ENCODE measurements at regions not wholly inside any gene's neighbourhood (a gene's known extent, or its start where the extent isn't known, plus 50 kb on each side); places are given as distances from the start of the nearest gene placed in this dataset.

DNA sequence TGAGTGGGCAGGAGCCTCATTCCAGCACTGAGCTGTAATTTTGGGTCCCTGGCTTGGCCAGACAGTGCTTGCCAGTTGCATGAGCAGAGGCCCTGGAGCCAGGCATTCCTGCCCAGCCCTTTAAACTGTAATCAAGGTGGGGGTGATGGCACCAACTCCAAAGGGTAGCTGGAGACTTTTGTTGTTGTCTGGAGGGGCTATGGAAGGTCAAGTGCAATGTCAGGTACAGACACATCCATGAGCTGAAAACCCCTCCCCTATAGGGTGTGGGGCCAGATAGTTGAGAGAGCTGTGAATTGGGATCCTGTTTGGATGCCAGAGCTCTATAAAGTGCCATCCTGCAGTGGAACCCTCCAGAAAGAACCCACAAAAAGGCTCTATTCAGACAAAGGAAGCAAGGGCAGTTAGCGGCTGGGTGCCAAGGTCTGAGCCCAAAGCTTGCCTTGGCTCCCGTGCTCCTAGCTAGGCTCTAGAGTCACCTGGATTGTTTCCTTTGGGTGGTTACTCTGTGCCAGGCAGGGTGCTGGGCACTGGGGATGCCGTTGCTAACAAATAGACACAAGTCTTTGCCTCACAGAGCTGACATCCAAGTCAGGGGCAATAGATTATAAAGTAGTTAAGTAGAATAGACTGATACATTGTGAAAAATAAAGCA lies 163.0 kb downstream of the EFNB1 start:
- no peak overlapping the region for H3K27ac ChIP-seq
- H3K27me3 ChIP-seq: no peaks in the 10 kb centered on the region
- no peak for ATAC-seq
- H3K9me3 ChIP-seq: no peaks in the 10 kb centered on the region
- TF ChIP-seq, protein P1, sequence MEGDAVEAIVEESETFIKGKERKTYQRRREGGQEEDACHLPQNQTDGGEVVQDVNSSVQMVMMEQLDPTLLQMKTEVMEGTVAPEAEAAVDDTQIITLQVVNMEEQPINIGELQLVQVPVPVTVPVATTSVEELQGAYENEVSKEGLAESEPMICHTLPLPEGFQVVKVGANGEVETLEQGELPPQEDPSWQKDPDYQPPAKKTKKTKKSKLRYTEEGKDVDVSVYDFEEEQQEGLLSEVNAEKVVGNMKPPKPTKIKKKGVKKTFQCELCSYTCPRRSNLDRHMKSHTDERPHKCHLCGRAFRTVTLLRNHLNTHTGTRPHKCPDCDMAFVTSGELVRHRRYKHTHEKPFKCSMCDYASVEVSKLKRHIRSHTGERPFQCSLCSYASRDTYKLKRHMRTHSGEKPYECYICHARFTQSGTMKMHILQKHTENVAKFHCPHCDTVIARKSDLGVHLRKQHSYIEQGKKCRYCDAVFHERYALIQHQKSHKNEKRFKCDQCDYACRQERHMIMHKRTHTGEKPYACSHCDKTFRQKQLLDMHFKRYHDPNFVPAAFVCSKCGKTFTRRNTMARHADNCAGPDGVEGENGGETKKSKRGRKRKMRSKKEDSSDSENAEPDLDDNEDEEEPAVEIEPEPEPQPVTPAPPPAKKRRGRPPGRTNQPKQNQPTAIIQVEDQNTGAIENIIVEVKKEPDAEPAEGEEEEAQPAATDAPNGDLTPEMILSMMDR (IDR thresholded peaks at IDR 0.05): no peak
- TF ChIP-seq POLR2A (IDR thresholded peaks at IDR 0.05): no peak
- H3K36me3 ChIP-seq: no peaks in the 10 kb centered on the region
- H3K4me1 ChIP-seq: no peaks in the 10 kb centered on the region
- H3K4me3 ChIP-seq: no peak overlapping the region
- intact Hi-C loops (cut with DNase I): no loop called here
- no peak for DNase-seq
- WGBS (ENCODE audit: insufficient coverage, low coverage, low lambda C conversion rate, missing lambda C conversion rate): 51% methylated on average over 3 of the region's 3 CpGs

DNA sequence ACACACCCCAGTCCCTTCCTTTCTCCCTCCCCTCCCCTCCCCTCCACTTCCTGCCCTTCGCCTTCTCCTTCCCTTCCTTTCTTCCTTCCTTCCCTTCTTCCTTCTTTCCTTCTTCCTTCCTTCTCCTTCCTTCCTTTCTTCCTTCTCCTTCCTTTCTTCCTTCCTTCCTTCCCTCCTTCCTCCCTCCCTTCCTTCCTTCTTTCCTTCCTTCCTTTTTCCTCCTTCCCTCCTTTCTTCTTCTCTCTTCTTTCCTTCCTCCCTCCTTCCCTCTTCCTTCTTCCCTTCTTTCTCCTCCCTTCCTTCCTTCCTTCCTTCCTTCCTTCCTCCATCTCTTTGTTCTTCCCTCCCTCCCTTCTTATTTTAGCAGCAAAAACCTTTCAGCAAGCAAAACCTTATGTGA lies 162.1 kb downstream of the EFNB1 start:
- TF ChIP-seq POLR2A (IDR thresholded peaks at IDR 0.05): no peak
- TF ChIP-seq, protein P1 (IDR thresholded peaks at IDR 0.05): no peak
- no peaks in the 10 kb centered on the region for H3K27me3 ChIP-seq
- 56% methylated on average over 1 of the region's 1 CpG for WGBS (ENCODE audit: insufficient coverage, low coverage, low lambda C conversion rate, missing lambda C conversion rate)
- H3K27ac ChIP-seq: no peak overlapping the region
- no peaks in the 10 kb centered on the region for H3K4me1 ChIP-seq
- no peaks in the 10 kb centered on the region for H3K9me3 ChIP-seq
- intact Hi-C loops (cut with DNase I): no loop called here
- DNase-seq (no peak), ATAC-seq (no peak)
- H3K4me3 ChIP-seq: no peak overlapping the region
- no peaks in the 10 kb centered on the region for H3K36me3 ChIP-seq

DNA sequence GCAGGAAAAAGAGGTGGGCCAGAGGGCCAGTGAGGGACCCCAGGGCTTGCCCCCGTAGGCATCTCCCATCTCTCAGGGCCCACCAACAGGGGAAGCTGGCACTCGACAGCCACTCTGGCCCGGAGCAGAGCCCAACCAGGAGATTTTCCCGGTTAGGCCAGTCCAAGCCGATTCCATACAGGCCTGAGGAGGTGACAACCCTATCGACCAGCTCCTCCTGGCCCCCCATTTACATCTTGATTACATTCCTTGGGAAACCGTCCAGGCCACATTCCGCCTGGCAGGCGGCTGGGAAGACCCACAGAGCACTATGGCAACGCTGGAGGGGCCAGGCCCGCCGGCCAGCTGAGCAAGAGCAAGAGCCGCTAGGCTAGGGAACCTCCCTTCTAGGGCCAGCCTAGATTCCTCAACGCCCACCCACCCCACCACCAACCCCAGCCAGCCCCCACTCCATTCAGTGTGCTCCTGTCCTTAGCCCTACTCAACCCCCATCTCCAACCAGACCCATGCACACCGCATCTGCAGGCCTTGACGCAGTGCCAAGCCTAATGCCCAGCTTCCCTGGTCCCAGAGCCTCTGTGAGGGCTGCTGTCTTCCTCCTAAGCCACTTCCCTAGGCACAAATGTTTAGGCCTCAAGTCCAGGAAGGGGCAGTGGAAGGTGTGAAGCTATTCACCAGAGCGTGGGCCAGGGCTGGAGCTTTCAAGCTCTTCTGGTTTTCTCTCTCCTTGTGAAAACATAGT lies 161.2 kb downstream of the EFNB1 start:
- no peaks in the 10 kb centered on the region for H3K27me3 ChIP-seq
- ATAC-seq (peak; percentile 21 to 59 (median 54)), DNase-seq (no peak)
- no peak for TF ChIP-seq POLR2A (IDR thresholded peaks at IDR 0.05)
- TF ChIP-seq, protein P1 (IDR thresholded peaks at IDR 0.05): no peak
- intact Hi-C loops (cut with DNase I): no loop called here
- no peak overlapping the region for H3K27ac ChIP-seq
- H3K36me3 ChIP-seq: no peaks in the 10 kb centered on the region
- WGBS (ENCODE audit: insufficient coverage, low coverage, low lambda C conversion rate, missing lambda C conversion rate): 69% methylated on average over 4 of the region's 17 CpGs
- no peaks in the 10 kb centered on the region for H3K9me3 ChIP-seq
- H3K4me1 ChIP-seq: no peaks in the 10 kb centered on the region
- H3K4me3 ChIP-seq: no peak overlapping the region

DNA sequence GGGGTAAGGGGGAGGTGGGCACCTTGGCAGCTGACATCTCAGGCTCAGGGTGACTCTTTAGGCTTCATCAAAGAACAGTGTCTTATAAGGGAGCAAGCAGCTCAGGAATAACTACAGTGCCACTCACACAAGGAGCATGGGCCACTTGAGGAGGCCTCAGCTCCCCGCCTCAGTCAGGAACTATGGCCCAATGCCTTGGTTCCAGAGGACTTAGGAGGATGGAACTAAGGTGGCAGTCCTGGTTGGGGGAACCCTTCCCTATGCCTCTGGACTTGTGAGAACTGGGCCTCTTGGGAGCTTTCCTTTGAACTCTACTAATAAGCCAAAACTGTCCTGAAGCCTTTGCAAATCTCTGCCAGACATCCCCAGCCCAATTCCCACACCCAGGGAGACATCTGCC lies 160.6 kb downstream of the EFNB1 start:
- WGBS (ENCODE audit: insufficient coverage, low coverage, low lambda C conversion rate, missing lambda C conversion rate): 100% methylated on average over 1 of the region's 1 CpG
- no peak for TF ChIP-seq POLR2A (IDR thresholded peaks at IDR 0.05)
- TF ChIP-seq, protein P1 (IDR thresholded peaks at IDR 0.05): no peak
- no peaks in the 10 kb centered on the region for H3K27me3 ChIP-seq
- no peak overlapping the region for H3K27ac ChIP-seq
- H3K4me3 ChIP-seq: no peak overlapping the region
- H3K9me3 ChIP-seq: no peaks in the 10 kb centered on the region
- H3K36me3 ChIP-seq: no peaks in the 10 kb centered on the region
- DNase-seq (no peak), ATAC-seq (no peak)
- H3K4me1 ChIP-seq: no peaks in the 10 kb centered on the region
- intact Hi-C loops (cut with DNase I): no loop called here
